Lung (tissue), 11 donors: ENCODE measurements at regions not wholly inside any gene's neighbourhood (a gene's known extent, or its start where the extent isn't known, plus 50 kb on each side); places are given as distances from the start of the nearest gene placed in this dataset.
A peak's percentile ranks its signal among the peaks of the same experiment; 100 is the strongest.

Experiments used
- ATAC-seq: fragments of 200-7000 bp; cut with Tn5 transposase; one replicate; pipeline ENCODE4 v1.9.1; 2020; ENCODE audit warnings: moderate number of reproducible peaks; ENCODE audit not compliant: insufficient read depth, low FRiP score
- DNase-seq, 3 donors: peaks; one replicate each; pipeline ENCODE4 v3.0.0-alpha.2; 2013 to 2017
- H3K27ac ChIP-seq, 2 donors: one replicate each; pipeline ENCODE4 v1.5.1; 2013; ENCODE audit warnings: mild to moderate bottlenecking in 2 of 2, moderate library complexity in 2 of 2, control low read depth in 1 of 2, inconsistent platforms in 1 of 2, low read depth in 1 of 2, low read length in 1 of 2
- H3K27me3 ChIP-seq, 3 donors: one replicate each; pipeline ENCODE4 v1.5.1; 2013; ENCODE audit warnings: low read length in 2 of 3; ENCODE audit not compliant: control insufficient read depth in 3 of 3, insufficient read depth in 3 of 3
- H3K36me3 ChIP-seq, 4 donors: one replicate each; pipeline ENCODE4 v1.5.1; 2013; ENCODE audit warnings: low read length in 4 of 4, mild to moderate bottlenecking in 1 of 4, moderate library complexity in 1 of 4; ENCODE audit not compliant: control insufficient read depth in 4 of 4, insufficient read depth in 4 of 4
- H3K4me1 ChIP-seq, 5 donors: one replicate each; pipeline ENCODE4 v1.5.1; 2013; ENCODE audit warnings: low read length in 5 of 5, mild to moderate bottlenecking in 2 of 5, moderate library complexity in 1 of 5; ENCODE audit not compliant: control insufficient read depth in 5 of 5, insufficient read depth in 5 of 5
- H3K4me3 ChIP-seq: one replicate; pipeline ENCODE4 v1.5.1; 2013; ENCODE audit warnings: mild to moderate bottlenecking, control low read depth, moderate library complexity
- H3K9ac ChIP-seq, 2 donors: one replicate each; pipeline ENCODE4 v1.5.1; 2013; ENCODE audit warnings: low read length in 2 of 2, control low read depth in 1 of 2; ENCODE audit not compliant: insufficient read depth in 1 of 2
- H3K9me3 ChIP-seq, 4 donors: one replicate each; pipeline ENCODE4 v1.5.1; 2013; ENCODE audit warnings: low read length in 3 of 4, mild to moderate bottlenecking in 1 of 4, moderate library complexity in 1 of 4; ENCODE audit not compliant: control insufficient read depth in 4 of 4, insufficient read depth in 3 of 4
- WGBS, 2 donors: extraction: QIAGEN DNeasy Blood & Tissue Kit; methylation state at CpG; one replicate each; pipeline ENCODE4 v1.1.7; 2013; 5-methylcytosine and 5-hydroxymethylcytosine counted together
- TF ChIP-seq, protein P1 (sequence below): IDR thresholded peaks from 2 replicates; pipeline ENCODE4 v1.5.1; 2012; ENCODE audit warnings: mild to moderate bottlenecking; ENCODE audit errors: control extremely low read depth, extremely low read depth
- donor health status: control.
- donor health status: control.
- donor health status: Bipolar disorder and iron deficiency.
- donor health status: healthy.
- donor health status: DM: yes; HTN: yes; CAD: no.

DNA sequence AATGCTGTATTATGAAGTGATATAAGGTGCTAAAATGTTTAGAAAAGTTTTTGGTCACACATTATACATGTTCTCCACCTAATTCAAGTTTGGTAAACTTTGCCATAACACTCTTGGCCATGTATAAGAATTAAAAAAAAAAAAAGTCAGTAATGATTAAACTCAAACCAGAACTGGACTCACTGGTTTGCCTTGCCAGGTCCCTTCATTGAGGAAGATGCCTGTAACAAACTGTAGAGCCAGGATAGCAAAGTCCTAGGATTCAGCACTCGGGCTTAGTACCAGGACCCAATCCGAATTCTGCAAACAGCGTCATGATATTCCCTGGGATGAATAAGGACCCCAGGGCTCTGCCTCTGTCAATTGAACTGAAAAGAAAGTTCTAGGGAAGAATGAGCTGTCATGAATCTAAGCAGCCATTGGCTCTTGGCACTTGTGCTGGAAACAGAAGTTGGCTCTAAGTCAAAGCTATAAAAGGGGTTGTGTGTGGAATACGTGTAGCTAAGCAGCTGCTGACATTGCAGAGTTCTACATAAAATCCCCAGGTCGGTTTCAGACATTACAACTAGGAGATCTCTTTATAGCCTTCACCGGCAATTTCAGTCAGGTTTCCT, 216.9 kb downstream of the C7orf25 start:
- H3K36me3 ChIP-seq, result no peaks in the 10 kb centered on the region
- H3K4me1 ChIP-seq, result peaks cover 0 to 28% (median 9%) of the 10 kb centered on the region in 5 donors
- H3K27ac ChIP-seq, result no peak overlapping the region
- no peaks in the 10 kb centered on the region for H3K27me3 ChIP-seq
- DNase-seq, result peak; percentile 51 to 88 (median 83)
- TF ChIP-seq, protein P1, sequence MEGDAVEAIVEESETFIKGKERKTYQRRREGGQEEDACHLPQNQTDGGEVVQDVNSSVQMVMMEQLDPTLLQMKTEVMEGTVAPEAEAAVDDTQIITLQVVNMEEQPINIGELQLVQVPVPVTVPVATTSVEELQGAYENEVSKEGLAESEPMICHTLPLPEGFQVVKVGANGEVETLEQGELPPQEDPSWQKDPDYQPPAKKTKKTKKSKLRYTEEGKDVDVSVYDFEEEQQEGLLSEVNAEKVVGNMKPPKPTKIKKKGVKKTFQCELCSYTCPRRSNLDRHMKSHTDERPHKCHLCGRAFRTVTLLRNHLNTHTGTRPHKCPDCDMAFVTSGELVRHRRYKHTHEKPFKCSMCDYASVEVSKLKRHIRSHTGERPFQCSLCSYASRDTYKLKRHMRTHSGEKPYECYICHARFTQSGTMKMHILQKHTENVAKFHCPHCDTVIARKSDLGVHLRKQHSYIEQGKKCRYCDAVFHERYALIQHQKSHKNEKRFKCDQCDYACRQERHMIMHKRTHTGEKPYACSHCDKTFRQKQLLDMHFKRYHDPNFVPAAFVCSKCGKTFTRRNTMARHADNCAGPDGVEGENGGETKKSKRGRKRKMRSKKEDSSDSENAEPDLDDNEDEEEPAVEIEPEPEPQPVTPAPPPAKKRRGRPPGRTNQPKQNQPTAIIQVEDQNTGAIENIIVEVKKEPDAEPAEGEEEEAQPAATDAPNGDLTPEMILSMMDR, result no peak
- 73 to 77% methylated on average over 6 of the region's 6 CpGs for WGBS, 2 donors
- no peak overlapping the region for H3K4me3 ChIP-seq
- no peaks in the 10 kb centered on the region for H3K9me3 ChIP-seq
- ATAC-seq, result no peak
- H3K9ac ChIP-seq, result no peak overlapping the region

DNA sequence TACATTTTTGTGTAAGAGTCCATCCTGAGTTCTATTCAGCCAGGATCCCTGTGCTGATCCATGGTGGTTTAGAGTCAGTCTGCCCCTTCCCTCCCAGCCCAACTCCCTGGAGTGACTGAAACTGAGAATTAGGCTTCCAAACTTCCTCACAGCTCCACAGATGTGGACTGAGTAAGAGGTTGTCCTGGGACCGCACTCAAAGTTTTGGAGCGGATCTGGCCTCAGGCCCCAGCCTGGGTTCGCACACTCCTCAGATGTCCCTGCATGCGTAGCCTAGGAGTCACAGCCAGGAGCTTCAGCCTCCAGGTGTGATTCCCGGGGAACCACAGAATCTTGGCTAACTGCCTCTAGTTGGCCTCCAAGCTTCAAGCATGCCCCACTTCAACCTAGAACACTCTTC, 218.1 kb downstream of the C7orf25 start:
- peaks cover 0 to 15% (median 0%) of the 10 kb centered on the region in 5 donors for H3K4me1 ChIP-seq
- DNase-seq, result no peak
- ATAC-seq, result no peak
- H3K27ac ChIP-seq, result no peak overlapping the region
- WGBS, 2 donors, result 93 to 95% methylated on average over 5 of the region's 5 CpGs
- no peak overlapping the region for H3K4me3 ChIP-seq
- TF ChIP-seq, protein P1, result no peak
- no peak overlapping the region for H3K9ac ChIP-seq
- H3K9me3 ChIP-seq, result no peaks in the 10 kb centered on the region
- H3K27me3 ChIP-seq, result no peaks in the 10 kb centered on the region
- no peaks in the 10 kb centered on the region for H3K36me3 ChIP-seq

DNA sequence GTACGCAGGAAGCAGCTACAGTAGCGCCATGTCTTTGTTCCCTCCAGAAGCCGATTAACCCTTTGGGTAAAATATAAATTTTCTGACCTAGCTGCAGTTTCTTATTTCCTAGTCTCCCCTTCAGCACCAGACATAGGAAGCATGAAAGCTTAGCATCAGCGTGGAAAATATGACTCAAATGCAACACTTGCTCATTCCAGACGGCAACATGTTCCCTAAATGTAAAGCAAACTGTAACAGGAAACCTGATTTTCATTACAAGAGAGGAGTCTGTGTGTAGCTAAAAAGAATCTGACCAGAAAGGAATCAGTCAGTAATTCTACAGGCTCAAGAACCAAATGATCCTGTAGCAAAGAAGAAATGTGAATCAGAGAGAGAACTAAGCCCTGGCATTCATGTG, 219.2 kb downstream of the C7orf25 start:
- Histone ChIP-seq H3K9me3 (no peaks in the 10 kb centered on the region), H3K9ac (no peak overlapping the region), H3K36me3 (no peaks in the 10 kb centered on the region), H3K27ac (no peak overlapping the region), H3K4me3 (no peak overlapping the region), H3K4me1 (peaks cover 0 to 7% (median 0%) of the 10 kb centered on the region in 5 donors), H3K27me3 (no peaks in the 10 kb centered on the region)
- TF ChIP-seq, protein P1, result no peak
- DNase-seq (no peak), ATAC-seq (no peak)
- 84 to 87% methylated on average over 5 of the region's 5 CpGs for WGBS, 2 donors
